Endothelial cell of umbilical vein (primary cell): ENCODE measurements at regions not wholly inside any gene's neighbourhood (a gene's known extent, or its start where the extent isn't known, plus 50 kb on each side); places are given as distances from the start of the nearest gene placed in this dataset.

Experiments
- BruUV-seq: library from RNA; stranded (reverse); fragments of 400-500 nt; replicated peaks from 2 replicates; lab custom pipeline; 2021; lab: Mats Ljungman, UMichigan
- CTCF ChIA-PET: fragments of 300-600, 350-600 bp; sonication (Branson Sonifier 250); formaldehyde crosslinking; loops from one replicate; lab custom pipeline; 2021; ENCODE audit warnings: antibody characterized with exemption, inconsistent platforms; lab: Charles Lee
- POLR2A ChIA-PET: fragments of 300-600, 350-600 bp; sonication (Branson Sonifier 250); formaldehyde crosslinking; loops from one replicate; lab custom pipeline; 2021; ENCODE audit warnings: antibody characterized with exemption, inconsistent platforms; lab: Charles Lee
- DNase-seq: peaks from one replicate; pipeline ENCODE4 v3.0.0-alpha.2; 2011; ENCODE audit warnings: low read depth, low spot score
- FAIRE-seq: peaks from 2 replicates; lab custom pipeline; 2011; peaks lifted over from hg19 to GRCh38; lab: Jason Lieb, UNC
- H2AFZ ChIP-seq: 2 replicates; pipeline ENCODE4 v1.6.0; 2012; ENCODE audit warnings: low read depth, low read length, control low read depth, inconsistent platforms
- H3K27ac ChIP-seq: 2 replicates; pipeline ENCODE4 v1.5.1; 2011; ENCODE audit warnings: low read depth, mild to moderate bottlenecking, control low read depth, low read length, moderate library complexity; ENCODE audit not compliant: insufficient read depth
- H3K27me3 ChIP-seq, 2 experiments: 2 replicates each; pipeline versions ENCODE4 v1.6.0 to v1.6.1; 2011; ENCODE audit warnings: low read length in 2 of 2, mixed read lengths in 1 of 2; ENCODE audit not compliant: control insufficient read depth in 2 of 2, insufficient read depth in 2 of 2
- H3K36me3 ChIP-seq, 2 experiments: 2 replicates in 1 of 2; 3 replicates in 1 of 2; pipeline ENCODE4 v1.5.1; 2011; ENCODE audit warnings: low read length in 2 of 2, mild to moderate bottlenecking in 1 of 2, moderate library complexity in 1 of 2; ENCODE audit not compliant: control insufficient read depth in 2 of 2, insufficient read depth in 2 of 2; ENCODE audit errors: extremely low read depth in 1 of 2
- H3K4me1 ChIP-seq: 3 replicates; pipeline ENCODE4 v1.5.1; 2011; ENCODE audit warnings: mild to moderate bottlenecking, low read length; ENCODE audit not compliant: control insufficient read depth, insufficient read depth; ENCODE audit errors: extremely low read depth
- H3K4me2 ChIP-seq: 2 replicates; pipeline ENCODE4 v1.6.1; 2011; ENCODE audit warnings: low read length, control low read depth, mixed read lengths; ENCODE audit not compliant: insufficient read depth
- H3K4me3 ChIP-seq, 3 experiments: fragments of 200-600 bp in 1 of 3; sonication (generic), shearing (Covaris generic) in 1 of 3; replicated peaks in 1 of 3; 2 replicates each; pipeline ENCODE4 v1.5.1; 2011 to 2016; ENCODE audit warnings: control low read depth in 3 of 3, low read length in 3 of 3, mild to moderate bottlenecking in 2 of 3, inconsistent platforms in 1 of 3, low read depth in 1 of 3, moderate library complexity in 1 of 3; ENCODE audit not compliant: insufficient read depth in 1 of 3
- H3K79me2 ChIP-seq: 2 replicates; pipeline ENCODE4 v1.6.0; 2012; ENCODE audit warnings: low read length, inconsistent platforms; ENCODE audit not compliant: control insufficient read depth, insufficient read depth
- H3K9ac ChIP-seq: replicated peaks from 2 replicates; pipeline ENCODE3; 2011; ENCODE audit warnings: low read length, control low read depth; ENCODE audit not compliant: insufficient read depth; ENCODE audit errors: extremely low read depth
- H3K9me1 ChIP-seq: replicated peaks from 3 replicates; pipeline ENCODE4 v1.6.0; 2011; ENCODE audit warnings: mild to moderate bottlenecking, low read length; ENCODE audit not compliant: control insufficient read depth, insufficient read depth; ENCODE audit errors: extremely low read depth
- H3K9me3 ChIP-seq: replicated peaks from 2 replicates; pipeline ENCODE4 v1.5.1; 2012; ENCODE audit warnings: low read length, inconsistent platforms; ENCODE audit not compliant: control insufficient read depth, insufficient read depth
- H4K20me1 ChIP-seq: replicated peaks from 2 replicates; pipeline ENCODE3; 2011; ENCODE audit warnings: mild to moderate bottlenecking, low read length; ENCODE audit not compliant: control insufficient read depth, insufficient read depth; ENCODE audit errors: extremely low read depth
- CTCF ChIP-seq, 2 donors: IDR thresholded peaks; 1 replicate in 1 of 2; 2 replicates in 1 of 2; pipeline ENCODE4 v1.5.1; 2011; ENCODE audit warnings: low read length in 2 of 2, mild to moderate bottlenecking in 2 of 2, moderate library complexity in 2 of 2, control low read depth in 1 of 2, inconsistent platforms in 1 of 2, low read depth in 1 of 2; ENCODE audit not compliant: insufficient read depth in 1 of 2; ENCODE audit errors: extremely low read depth in 1 of 2
- EZH2 ChIP-seq: IDR thresholded peaks from 2 replicates; pipeline ENCODE4 v1.6.1; 2012; ENCODE audit warnings: borderline replicate concordance, low read depth, mild to moderate bottlenecking, moderate library complexity, low read length, inconsistent platforms; ENCODE audit not compliant: severe bottlenecking
- FOS ChIP-seq: IDR thresholded peaks from 2 replicates; pipeline ENCODE4 v1.6.1; 2011; ENCODE audit warnings: mild to moderate bottlenecking, low read length, moderate library complexity, borderline replicate concordance; ENCODE audit not compliant: insufficient read depth
- GATA2 ChIP-seq: IDR thresholded peaks from 2 replicates; pipeline ENCODE4 v1.7.0; 2011; ENCODE audit warnings: low read depth, mild to moderate bottlenecking, moderate library complexity, mixed read lengths, low read length; ENCODE audit not compliant: insufficient read length, insufficient read depth
- JUN ChIP-seq: IDR thresholded peaks from 2 replicates; pipeline ENCODE4 v1.6.1; 2011; ENCODE audit warnings: borderline replicate concordance, low read depth; ENCODE audit not compliant: insufficient read length, insufficient read depth
- MAX ChIP-seq: IDR thresholded peaks from 2 replicates; pipeline ENCODE4 v1.6.1; 2011; ENCODE audit not compliant: insufficient read depth, insufficient read length
- MYC ChIP-seq: IDR thresholded peaks from one replicate; pipeline ENCODE4 v1.6.1; 2011; ENCODE audit warnings: mild to moderate bottlenecking, low read depth, low read length
- POLR2A ChIP-seq: IDR thresholded peaks from 2 replicates; pipeline ENCODE4 v1.6.1; 2012; ENCODE audit warnings: low read depth, mild to moderate bottlenecking, control low read depth, low read length
- POLR2AphosphoS5 ChIP-seq: IDR thresholded peaks from 2 replicates; pipeline ENCODE4 v1.6.1; 2012; ENCODE audit warnings: low read depth, mild to moderate bottlenecking, control low read depth, low read length, moderate library complexity; ENCODE audit not compliant: insufficient read depth
- dilution Hi-C: fragments of 300-500 bp; cut with MboI; formaldehyde crosslinking; loops from one replicate; pipeline ENCODE4 v1.15.0; 2019; ENCODE audit warnings: low sequenced_read_pairs; ENCODE audit not compliant: extremely low pct_ligation_motif_present
- intact Hi-C: fragments of 100-400 bp; cut with micrococcal nuclease; formaldehyde crosslinking; loops from one replicate; pipeline ENCODE4 v1.10.0; 2022

GRCh38 chr2:8535821-8536685 is 145.8 kb upstream of the ID2 start:
- H3K9ac ChIP-seq, result no peak overlapping the region
- dilution Hi-C loops (no loop called here), intact Hi-C loops (no loop called here)
- H3K36me3 ChIP-seq, result no peaks in the 10 kb centered on the region
- no peaks in the 10 kb centered on the region for H3K9me1 ChIP-seq
- no peak overlapping the region for H3K4me2 ChIP-seq
- H3K9me3 ChIP-seq, result no peaks in the 10 kb centered on the region
- CTCF ChIA-PET, result no interaction called here
- H3K4me1 ChIP-seq, result no peaks in the 10 kb centered on the region
- H2AFZ ChIP-seq, result no peak overlapping the region
- no TSS peak for BruUV-seq
- FAIRE-seq, result no peak
- POLR2A ChIA-PET, result no interaction called here
- H3K27me3 ChIP-seq, result no peaks in the 10 kb centered on the region
- H4K20me1 ChIP-seq, result no peaks in the 10 kb centered on the region
- no peaks in the 10 kb centered on the region for H3K79me2 ChIP-seq
- no peak overlapping the region for H3K4me3 ChIP-seq
- TF ChIP-seq POLR2A, result no peak
- TF ChIP-seq FOS, result no peak
- TF ChIP-seq MYC, result no peak
- TF ChIP-seq POLR2AphosphoS5, result no peak
- no peak for TF ChIP-seq JUN
- TF ChIP-seq GATA2, result no peak
- no peak for TF ChIP-seq CTCF (IDR thresholded peaks at IDR 0.05; ENCODE audit: extremely low read depth in 1 of 2, insufficient read depth in 1 of 2, low read depth in 1 of 2, low read length in 2 of 2)
- no peak for TF ChIP-seq EZH2
- no peak for TF ChIP-seq MAX
- H3K27ac ChIP-seq, result no peak overlapping the region
- no peak for DNase-seq
